HCT116 (cell line): ENCODE measurements at regions not wholly inside any gene's neighbourhood (a gene's known extent, or its start where the extent isn't known, plus 50 kb on each side); places are given as distances from the start of the nearest gene placed in this dataset.

Experiments used
- ATAC-seq: fragments of 200-7000 bp; cut with Tn5 transposase; 2 replicates; pipeline ENCODE4 v1.9.1; 2020; ENCODE audit warnings: mild to moderate bottlenecking, moderate library complexity
- BruUV-seq: library from RNA; stranded (reverse); fragments of 400-500 nt; replicated peaks from 2 replicates; lab custom pipeline; 2021; lab: Mats Ljungman, UMichigan
- CTCF ChIA-PET: fragments of 300-600 bp; sonication (Branson Sonifier 250); formaldehyde crosslinking; loops from one replicate; lab custom pipeline; 2021; ENCODE audit warnings: antibody characterized with exemption; lab: Charles Lee
- POLR2A ChIA-PET: fragments of 300-600, 350-600 bp; sonication (Branson Sonifier 250); formaldehyde crosslinking; loops from one replicate; lab custom pipeline; 2021; ENCODE audit warnings: antibody characterized with exemption; lab: Charles Lee
- RAD21 ChIA-PET, 2 experiments: fragments of 300-600 bp; sonication (Branson Sonifier 250); formaldehyde crosslinking; loops; one replicate each; lab custom pipeline; 2023; ENCODE audit warnings: low total read pairs in 2 of 2; ENCODE audit not compliant: uncharacterized antibody in 2 of 2, unreplicated experiment in 2 of 2, low non-redundant PET in 1 of 2; lab: Charles Lee
- DNase-seq: peaks from one replicate; pipeline ENCODE4 v3.0.0-alpha.2; 2010; ENCODE audit warnings: low read depth, low spot score
- H2AFZ ChIP-seq: fragments of 200-600 bp; shearing (Covaris generic), sonication (generic); 2 replicates; pipeline ENCODE4 v1.6.1; 2017; ENCODE audit warnings: low read depth, mixed run types, mixed read lengths, antibody characterized with exemption, low read length; ENCODE audit not compliant: poor library complexity, severe bottlenecking
- H3K27ac ChIP-seq: 2 replicates; pipeline ENCODE4 v1.5.1; 2012; ENCODE audit warnings: low read depth, low read length
- H3K27me3 ChIP-seq: fragments of 200-600 bp; sonication (generic); 2 replicates; pipeline ENCODE4 v1.6.1; 2016; ENCODE audit warnings: mixed run types, low read length, mixed read lengths; ENCODE audit not compliant: insufficient read depth
- H3K36me3 ChIP-seq, 2 experiments: fragments of 200-500 bp in 1 of 2; fragments of 200-600 bp in 1 of 2; sonication (Bioruptor generic) in 1 of 2; sonication (generic) in 1 of 2; 2 replicates each; pipeline versions ENCODE4 v1.5.1 to v1.6.1; 2014 to 2016; ENCODE audit warnings: low read length in 2 of 2, inconsistent platforms in 1 of 2, mixed read lengths in 1 of 2, mixed run types in 1 of 2; ENCODE audit not compliant: insufficient read depth in 2 of 2, control insufficient read depth in 1 of 2
- H3K4me1 ChIP-seq, 2 experiments: fragments of 200-600 bp in 1 of 2; sonication (generic) in 1 of 2; 2 replicates each; pipeline versions ENCODE4 v1.5.1 to v1.6.1; 2012 to 2017; ENCODE audit warnings: low read length in 2 of 2, inconsistent platforms in 1 of 2, mild to moderate bottlenecking in 1 of 2, mixed read lengths in 1 of 2, mixed run types in 1 of 2, moderate library complexity in 1 of 2; ENCODE audit not compliant: insufficient read depth in 2 of 2, control insufficient read depth in 1 of 2
- H3K4me2 ChIP-seq: fragments of 200-600 bp; sonication (generic); 2 replicates; pipeline ENCODE4 v1.6.1; 2017; ENCODE audit warnings: mixed run types, low read length, mixed read lengths
- H3K4me3 ChIP-seq, 2 experiments: fragments of 200-600 bp in 1 of 2; sonication (generic) in 1 of 2; replicated peaks in 1 of 2; 2 replicates each; pipeline ENCODE4 v1.5.1; 2011 to 2016; ENCODE audit warnings: low read length in 2 of 2, control low read depth in 1 of 2, low read depth in 1 of 2, mild to moderate bottlenecking in 1 of 2, mixed read lengths in 1 of 2, mixed run types in 1 of 2
- H3K79me2 ChIP-seq: fragments of 200-600 bp; sonication (generic); 2 replicates; pipeline ENCODE4 v1.6.1; 2017; ENCODE audit warnings: mild to moderate bottlenecking, mixed run types, low read length, moderate library complexity, mixed read lengths; ENCODE audit not compliant: insufficient read depth
- H3K9ac ChIP-seq: fragments of 200-600 bp; sonication (generic); 2 replicates; pipeline ENCODE4 v1.6.1; 2016; ENCODE audit warnings: low read length, mixed read lengths
- H3K9me2 ChIP-seq: fragments of 200-600 bp; sonication (generic), shearing (Covaris generic); 2 replicates; pipeline ENCODE4 v1.6.1; 2017; ENCODE audit warnings: mixed run types, mild to moderate bottlenecking, moderate library complexity; ENCODE audit not compliant: insufficient read depth
- H3K9me3 ChIP-seq, 2 experiments: fragments of 200-500 bp in 1 of 2; fragments of 200-600 bp in 1 of 2; sonication (Bioruptor generic) in 1 of 2; sonication (generic) in 1 of 2; 2 replicates each; pipeline ENCODE4 v1.6.1; 2014 to 2017; ENCODE audit warnings: low read length in 2 of 2, mixed read lengths in 2 of 2, inconsistent platforms in 1 of 2, low read depth in 1 of 2, mild to moderate bottlenecking in 1 of 2, mixed run types in 1 of 2, moderate library complexity in 1 of 2; ENCODE audit not compliant: control insufficient read depth in 1 of 2, insufficient read depth in 1 of 2
- H4K20me1 ChIP-seq: fragments of 200-600 bp; sonication (generic), shearing (Covaris generic); 2 replicates; pipeline ENCODE4 v1.6.1; 2017; ENCODE audit warnings: mixed run types, mild to moderate bottlenecking, moderate library complexity; ENCODE audit not compliant: insufficient read depth
- ATF3 ChIP-seq: IDR thresholded peaks from 2 replicates; pipeline ENCODE4 v1.6.1; 2012
- EGR1 ChIP-seq: IDR thresholded peaks from 2 replicates; pipeline ENCODE4 v1.6.1; 2012; ENCODE audit warnings: low read depth
- POLR2AphosphoS5 ChIP-seq: IDR thresholded peaks from 2 replicates; pipeline ENCODE4 v1.6.1; 2011; ENCODE audit warnings: mild to moderate bottlenecking, low read depth, low read length, moderate library complexity
- RAD21 ChIP-seq: IDR thresholded peaks from 2 replicates; pipeline ENCODE4 v1.6.1; 2012; ENCODE audit warnings: low read depth, mild to moderate bottlenecking
- TCF7L2 ChIP-seq: IDR thresholded peaks from 2 replicates; pipeline ENCODE4 v1.7.0; 2011; ENCODE audit warnings: borderline replicate concordance, inconsistent platforms; ENCODE audit not compliant: insufficient read depth, insufficient read length; ENCODE audit errors: extremely low read depth
- ZFX ChIP-seq: fragments of 450-650 bp; IDR thresholded peaks from 2 replicates; pipeline ENCODE4 v1.6.1; 2017
- intact Hi-C: fragments of 100-400 bp; cut with micrococcal nuclease; formaldehyde crosslinking; loops from 2 replicates; pipeline ENCODE4 v1.10.0; 2022
- TF ChIP-seq, protein P1 (sequence below): IDR thresholded peaks from 2 replicates; pipeline ENCODE4 v1.6.1; 2012; ENCODE audit warnings: low read depth
- TF ChIP-seq, protein P2 (sequence below): IDR thresholded peaks from 2 replicates; pipeline ENCODE4 v1.6.1; 2011; ENCODE audit warnings: mild to moderate bottlenecking, low read length, moderate library complexity; ENCODE audit not compliant: insufficient replicate concordance; ENCODE audit errors: extremely low read depth

- H3K79me2 ChIP-seq, result no peaks in the 10 kb centered on the region
- no peak for ATAC-seq
- ChIA-PET CTCF (no interaction called here), RAD21 (no interaction called here), POLR2A (no interaction called here)
- no peaks in the 10 kb centered on the region for H3K9me2 ChIP-seq
- no peak overlapping the region for H2AFZ ChIP-seq
- intact Hi-C loops, result no loop called here
- no TSS peak for BruUV-seq
- H3K27me3 ChIP-seq, result peaks cover 54% of the 10 kb centered on the region
- H3K9ac ChIP-seq, result no peak overlapping the region
- H3K9me3 ChIP-seq, result no peaks in the 10 kb centered on the region
- H3K36me3 ChIP-seq, result no peaks in the 10 kb centered on the region
- TF ChIP-seq RAD21 (no peak), TCF7L2 (no peak), POLR2AphosphoS5 (no peak), ZFX (no peak), ATF3 (no peak), EGR1 (no peak)
- TF ChIP-seq, protein P1, sequence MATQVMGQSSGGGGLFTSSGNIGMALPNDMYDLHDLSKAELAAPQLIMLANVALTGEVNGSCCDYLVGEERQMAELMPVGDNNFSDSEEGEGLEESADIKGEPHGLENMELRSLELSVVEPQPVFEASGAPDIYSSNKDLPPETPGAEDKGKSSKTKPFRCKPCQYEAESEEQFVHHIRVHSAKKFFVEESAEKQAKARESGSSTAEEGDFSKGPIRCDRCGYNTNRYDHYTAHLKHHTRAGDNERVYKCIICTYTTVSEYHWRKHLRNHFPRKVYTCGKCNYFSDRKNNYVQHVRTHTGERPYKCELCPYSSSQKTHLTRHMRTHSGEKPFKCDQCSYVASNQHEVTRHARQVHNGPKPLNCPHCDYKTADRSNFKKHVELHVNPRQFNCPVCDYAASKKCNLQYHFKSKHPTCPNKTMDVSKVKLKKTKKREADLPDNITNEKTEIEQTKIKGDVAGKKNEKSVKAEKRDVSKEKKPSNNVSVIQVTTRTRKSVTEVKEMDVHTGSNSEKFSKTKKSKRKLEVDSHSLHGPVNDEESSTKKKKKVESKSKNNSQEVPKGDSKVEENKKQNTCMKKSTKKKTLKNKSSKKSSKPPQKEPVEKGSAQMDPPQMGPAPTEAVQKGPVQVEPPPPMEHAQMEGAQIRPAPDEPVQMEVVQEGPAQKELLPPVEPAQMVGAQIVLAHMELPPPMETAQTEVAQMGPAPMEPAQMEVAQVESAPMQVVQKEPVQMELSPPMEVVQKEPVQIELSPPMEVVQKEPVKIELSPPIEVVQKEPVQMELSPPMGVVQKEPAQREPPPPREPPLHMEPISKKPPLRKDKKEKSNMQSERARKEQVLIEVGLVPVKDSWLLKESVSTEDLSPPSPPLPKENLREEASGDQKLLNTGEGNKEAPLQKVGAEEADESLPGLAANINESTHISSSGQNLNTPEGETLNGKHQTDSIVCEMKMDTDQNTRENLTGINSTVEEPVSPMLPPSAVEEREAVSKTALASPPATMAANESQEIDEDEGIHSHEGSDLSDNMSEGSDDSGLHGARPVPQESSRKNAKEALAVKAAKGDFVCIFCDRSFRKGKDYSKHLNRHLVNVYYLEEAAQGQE, result no peak
- TF ChIP-seq, protein P2, sequence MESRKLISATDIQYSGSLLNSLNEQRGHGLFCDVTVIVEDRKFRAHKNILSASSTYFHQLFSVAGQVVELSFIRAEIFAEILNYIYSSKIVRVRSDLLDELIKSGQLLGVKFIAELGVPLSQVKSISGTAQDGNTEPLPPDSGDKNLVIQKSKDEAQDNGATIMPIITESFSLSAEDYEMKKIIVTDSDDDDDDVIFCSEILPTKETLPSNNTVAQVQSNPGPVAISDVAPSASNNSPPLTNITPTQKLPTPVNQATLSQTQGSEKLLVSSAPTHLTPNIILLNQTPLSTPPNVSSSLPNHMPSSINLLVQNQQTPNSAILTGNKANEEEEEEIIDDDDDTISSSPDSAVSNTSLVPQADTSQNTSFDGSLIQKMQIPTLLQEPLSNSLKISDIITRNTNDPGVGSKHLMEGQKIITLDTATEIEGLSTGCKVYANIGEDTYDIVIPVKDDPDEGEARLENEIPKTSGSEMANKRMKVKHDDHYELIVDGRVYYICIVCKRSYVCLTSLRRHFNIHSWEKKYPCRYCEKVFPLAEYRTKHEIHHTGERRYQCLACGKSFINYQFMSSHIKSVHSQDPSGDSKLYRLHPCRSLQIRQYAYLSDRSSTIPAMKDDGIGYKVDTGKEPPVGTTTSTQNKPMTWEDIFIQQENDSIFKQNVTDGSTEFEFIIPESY, result no peak
- H3K27ac ChIP-seq, result no peak overlapping the region
- no peak overlapping the region for H3K4me3 ChIP-seq
- DNase-seq, result no peak
- H4K20me1 ChIP-seq, result no peaks in the 10 kb centered on the region
- H3K4me2 ChIP-seq, result no peak overlapping the region
- H3K4me1 ChIP-seq, result no peaks in the 10 kb centered on the region
Observed at GRCh38 chr10:120746001-120746777, 105.0 kb upstream of the WDR11 start.
